Testis (tissue), 2 donors: ENCODE measurements at regions not wholly inside any gene's neighbourhood (a gene's known extent, or its start where the extent isn't known, plus 50 kb on each side); places are given as distances from the start of the nearest gene placed in this dataset.

Source experiments
- POLR2A ChIP-seq: fragments of 450-650 bp; IDR thresholded peaks from one replicate; pipeline ENCODE4 v1.6.1; 2017; ENCODE audit warnings: antibody characterized with exemption, mild to moderate bottlenecking, moderate library complexity
- TF ChIP-seq, protein P1 (sequence below), 3 experiments: fragments of 450-650 bp in 2 of 3; fragments of 200-600 bp in 1 of 3; sonication (generic) in 1 of 3; IDR thresholded peaks; one replicate each; pipeline ENCODE4 v1.5.1; 2016 to 2019; ENCODE audit warnings: antibody characterized with exemption in 3 of 3, mild to moderate bottlenecking in 2 of 3, moderate library complexity in 1 of 3

DNA sequence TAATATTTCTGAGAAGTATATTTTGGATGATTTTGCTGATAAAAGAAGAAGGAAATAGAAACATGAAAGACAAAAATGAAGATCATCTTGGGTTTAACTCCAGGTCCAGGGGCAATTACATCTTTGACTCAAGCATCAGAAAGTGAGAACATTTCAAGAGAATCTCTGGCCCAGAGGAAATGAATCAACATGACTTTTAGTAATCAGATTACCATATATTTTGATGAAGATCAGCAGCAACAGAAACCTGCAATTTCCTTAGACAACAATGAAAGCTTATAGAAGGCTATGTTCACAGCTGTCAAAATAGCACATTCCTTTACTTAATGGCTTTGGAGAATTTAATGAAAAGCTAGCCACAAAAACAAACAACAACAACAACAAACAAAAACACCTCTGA lies 638.1 kb downstream of the EFNA5 start:
- TF ChIP-seq POLR2A = no peak
- TF ChIP-seq, protein P1, sequence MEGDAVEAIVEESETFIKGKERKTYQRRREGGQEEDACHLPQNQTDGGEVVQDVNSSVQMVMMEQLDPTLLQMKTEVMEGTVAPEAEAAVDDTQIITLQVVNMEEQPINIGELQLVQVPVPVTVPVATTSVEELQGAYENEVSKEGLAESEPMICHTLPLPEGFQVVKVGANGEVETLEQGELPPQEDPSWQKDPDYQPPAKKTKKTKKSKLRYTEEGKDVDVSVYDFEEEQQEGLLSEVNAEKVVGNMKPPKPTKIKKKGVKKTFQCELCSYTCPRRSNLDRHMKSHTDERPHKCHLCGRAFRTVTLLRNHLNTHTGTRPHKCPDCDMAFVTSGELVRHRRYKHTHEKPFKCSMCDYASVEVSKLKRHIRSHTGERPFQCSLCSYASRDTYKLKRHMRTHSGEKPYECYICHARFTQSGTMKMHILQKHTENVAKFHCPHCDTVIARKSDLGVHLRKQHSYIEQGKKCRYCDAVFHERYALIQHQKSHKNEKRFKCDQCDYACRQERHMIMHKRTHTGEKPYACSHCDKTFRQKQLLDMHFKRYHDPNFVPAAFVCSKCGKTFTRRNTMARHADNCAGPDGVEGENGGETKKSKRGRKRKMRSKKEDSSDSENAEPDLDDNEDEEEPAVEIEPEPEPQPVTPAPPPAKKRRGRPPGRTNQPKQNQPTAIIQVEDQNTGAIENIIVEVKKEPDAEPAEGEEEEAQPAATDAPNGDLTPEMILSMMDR (IDR thresholded peaks at IDR 0.05) = no peak
